GM21367 (cell line): ENCODE measurements at regions not wholly inside any gene's neighbourhood (a gene's known extent, or its start where the extent isn't known, plus 50 kb on each side); places are given as distances from the start of the nearest gene placed in this dataset.
"Not testable (repeated sequence)": the region's sequence is repeated elsewhere in the genome, so short reads cannot be mapped to it uniquely, and the experiment has no call there.

Source experiments
- ATAC-seq: cut with Tn5 transposase; IDR thresholded peaks from one replicate; pipeline ENCODE4 v1.9.1; 2021; ENCODE audit not compliant: unreplicated experiment

GRCh38 chr13:70817576-70817975, 709.3 kb upstream of the KLHL1 start:
- ATAC-seq: no peak

GRCh38 chr13:70816853-70817252, 708.6 kb upstream of the KLHL1 start:
- no peak for ATAC-seq

GRCh38 chr13:70814684-70815083, 706.4 kb upstream of the KLHL1 start:
- ATAC-seq: no peak

- ATAC-seq: no peak
Measured at GRCh38 chr13:70812481-70812880, 704.2 kb upstream of the KLHL1 start.

GRCh38 chr13:70809588-70809987, 701.3 kb upstream of the KLHL1 start:
- no peak for ATAC-seq

GRCh38 chr13:70798385-70798784, 690.1 kb upstream of the KLHL1 start:
- no peak for ATAC-seq

GRCh38 chr13:70795484-70795883, 687.2 kb upstream of the KLHL1 start:
- ATAC-seq: no peak

- no peak for ATAC-seq
Measured at GRCh38 chr13:70792121-70792520, 683.9 kb upstream of the KLHL1 start.

- no peak for ATAC-seq
Measured at GRCh38 chr13:70789751-70790150, 681.5 kb upstream of the KLHL1 start.

GRCh38 chr13:70788074-70788473, 679.8 kb upstream of the KLHL1 start:
- no peak for ATAC-seq

GRCh38 chr13:70784207-70784989, 676.1 kb upstream of the KLHL1 start:
- no peak for ATAC-seq

- no peak for ATAC-seq
Measured at GRCh38 chr13:70769817-70770216, 661.6 kb upstream of the KLHL1 start.

GRCh38 chr13:70758932-70759331, 650.7 kb upstream of the KLHL1 start:
- ATAC-seq: no peak

- no peak for ATAC-seq
Measured at GRCh38 chr13:70756088-70756487, 647.8 kb upstream of the KLHL1 start.

- ATAC-seq: no peak
Measured at GRCh38 chr13:70755456-70755855, 647.2 kb upstream of the KLHL1 start.

- ATAC-seq: no peak
Measured at GRCh38 chr13:70747262-70747661, 639.0 kb upstream of the KLHL1 start.

- ATAC-seq: not testable (repeated sequence)
Measured at GRCh38 chr13:70746469-70746868, 638.2 kb upstream of the KLHL1 start.

GRCh38 chr13:70736622-70737317, 628.5 kb upstream of the KLHL1 start:
- ATAC-seq: no peak

- ATAC-seq: no peak
Measured at GRCh38 chr13:70732611-70733010, 624.4 kb upstream of the KLHL1 start.

GRCh38 chr13:70729369-70729768, 621.1 kb upstream of the KLHL1 start:
- no peak for ATAC-seq

GRCh38 chr13:70723732-70724131, 615.5 kb upstream of the KLHL1 start:
- no peak for ATAC-seq

- ATAC-seq: no peak
Measured at GRCh38 chr13:70720386-70720785, 612.1 kb upstream of the KLHL1 start.

GRCh38 chr13:70714993-70715392, 606.7 kb upstream of the KLHL1 start:
- no peak for ATAC-seq
